Ishikawa (cell line): ENCODE measurements at regions not wholly inside any gene's neighbourhood (a gene's known extent, or its start where the extent isn't known, plus 50 kb on each side); places are given as distances from the start of the nearest gene placed in this dataset.

Experiments used
- CEBPB ChIP-seq: IDR thresholded peaks from 2 replicates; pipeline ENCODE4 v1.6.1; 2012
- CREB1 ChIP-seq: IDR thresholded peaks from 2 replicates; pipeline ENCODE4 v1.6.1; 2012; ENCODE audit warnings: low read depth
- EP300 ChIP-seq: IDR thresholded peaks from 2 replicates; pipeline ENCODE4 v1.6.1; 2012; ENCODE audit warnings: borderline replicate concordance
- FOXM1 ChIP-seq: IDR thresholded peaks from 2 replicates; pipeline ENCODE4 v1.6.1; 2012; ENCODE audit warnings: low read depth, borderline replicate concordance
- MAX ChIP-seq: IDR thresholded peaks from 2 replicates; pipeline ENCODE4 v1.6.1; 2012
- NFIC ChIP-seq: IDR thresholded peaks from 2 replicates; pipeline ENCODE4 v1.6.1; 2012
- RAD21 ChIP-seq: IDR thresholded peaks from 2 replicates; pipeline ENCODE4 v1.6.1; 2012; ENCODE audit warnings: low read depth
- REST ChIP-seq: IDR thresholded peaks from 2 replicates; pipeline ENCODE4 v1.6.1; 2012; ENCODE audit warnings: low read depth, mild to moderate bottlenecking
- TAF1 ChIP-seq: IDR thresholded peaks from 2 replicates; pipeline ENCODE4 v1.6.1; 2012; ENCODE audit warnings: low read depth, mild to moderate bottlenecking
- TCF12 ChIP-seq: IDR thresholded peaks from 2 replicates; pipeline ENCODE4 v1.6.1; 2012; ENCODE audit warnings: low read depth
- TEAD4 ChIP-seq: IDR thresholded peaks from 2 replicates; pipeline ENCODE4 v1.6.1; 2012
- USF1 ChIP-seq: IDR thresholded peaks from 2 replicates; pipeline ENCODE4 v1.6.1; 2012
- YY1 ChIP-seq: IDR thresholded peaks from 2 replicates; pipeline ENCODE4 v1.6.1; 2012; ENCODE audit warnings: low read depth
- ZBTB7A ChIP-seq: IDR thresholded peaks from 2 replicates; pipeline ENCODE4 v1.6.1; 2012; ENCODE audit warnings: low read depth

- TF ChIP-seq USF1, result no peak
- TF ChIP-seq EP300, result no peak
- no peak for TF ChIP-seq MAX
- no peak for TF ChIP-seq RAD21
- TF ChIP-seq YY1, result no peak
- no peak for TF ChIP-seq REST
- no peak for TF ChIP-seq TEAD4
- TF ChIP-seq TAF1, result no peak
- no peak for TF ChIP-seq CREB1
- no peak for TF ChIP-seq FOXM1
- no peak for TF ChIP-seq CEBPB
- TF ChIP-seq TCF12, result no peak
- no peak for TF ChIP-seq NFIC
- no peak for TF ChIP-seq ZBTB7A
Observed at GRCh38 chr6:141307309-141307998, 825.3 kb upstream of the GJE1 start.
